Colonic mucosa (tissue), 4 donors: ENCODE measurements at regions not wholly inside any gene's neighbourhood (a gene's known extent, or its start where the extent isn't known, plus 50 kb on each side); places are given as distances from the start of the nearest gene placed in this dataset.
A peak's percentile ranks its signal among the peaks of the same experiment; 100 is the strongest.

Experiments
- DNase-seq: peaks from one replicate; pipeline ENCODE4 v3.0.0-alpha.2; 2020
- H3K27ac ChIP-seq: fragments of 200-600 bp; one replicate; pipeline ENCODE4 v1.8.0; 2021
- H3K27me3 ChIP-seq: fragments of 200-600 bp; one replicate; pipeline ENCODE4 v1.8.0; 2021
- H3K36me3 ChIP-seq: fragments of 200-600 bp; one replicate; pipeline ENCODE4 v1.8.0; 2021
- H3K4me1 ChIP-seq: fragments of 200-600 bp; one replicate; pipeline ENCODE4 v1.8.0; 2021; ENCODE audit warnings: mild to moderate bottlenecking
- H3K4me3 ChIP-seq: fragments of 200-600 bp; one replicate; pipeline ENCODE4 v1.8.0; 2021
- H3K9ac ChIP-seq, 2 donors: one replicate each; pipeline ENCODE4 v1.7.0; 2013; ENCODE audit warnings: control low read depth in 2 of 2, low read depth in 2 of 2, low read length in 2 of 2
- H3K9me3 ChIP-seq: fragments of 200-600 bp; one replicate; pipeline ENCODE4 v1.8.0; 2021
- CTCF ChIP-seq: fragments of 200-600 bp; IDR thresholded peaks from one replicate; pipeline ENCODE4 v1.8.0; 2022; ENCODE audit warnings: antibody characterized with exemption, mild to moderate bottlenecking
- intact Hi-C: fragments of 100-400 bp; cut with DNase I; formaldehyde crosslinking; loops from one replicate; pipeline ENCODE4 v1.14.1; 2022
- donor health status: healthy.
- donor health status: DM: no; HTN: no; CAD: no.
- donor health status: DM: no; HTN: no; CAD: no.

GRCh38 chr4:170270628-170271027, 180.9 kb upstream of the AADAT start:
- intact Hi-C loops = no loop called here
- Histone ChIP-seq H3K4me1 (no peaks in the 10 kb centered on the region), H3K27ac (no peak overlapping the region), H3K4me3 (no peak overlapping the region), H3K27me3 (no peaks in the 10 kb centered on the region), H3K9me3 (no peaks in the 10 kb centered on the region), H3K36me3 (no peaks in the 10 kb centered on the region), H3K9ac (no peak overlapping the region)
- no peak for TF ChIP-seq CTCF
- no peak for DNase-seq

DNA sequence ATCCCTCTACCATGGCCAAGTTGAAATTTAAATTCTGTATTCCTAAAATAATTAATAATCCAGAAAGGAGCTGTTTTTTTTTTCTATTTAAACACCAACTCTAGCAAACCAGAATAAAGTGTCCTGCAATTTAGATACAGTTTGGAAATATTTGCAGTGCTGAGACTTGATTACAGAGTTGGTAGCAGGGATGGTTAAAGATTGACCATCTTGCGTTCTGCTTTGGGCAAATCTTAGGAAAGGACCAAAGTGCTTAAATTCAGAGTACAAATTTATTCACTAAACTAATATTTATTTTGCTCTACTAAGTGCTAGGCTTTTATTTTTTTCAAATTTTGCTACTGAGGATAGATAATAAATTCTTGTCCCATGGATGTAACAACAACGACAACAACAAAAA, 180.2 kb upstream of the AADAT start:
- Histone ChIP-seq H3K36me3 (no peaks in the 10 kb centered on the region), H3K27ac (no peak overlapping the region), H3K4me3 (no peak overlapping the region), H3K4me1 (no peaks in the 10 kb centered on the region), H3K27me3 (no peaks in the 10 kb centered on the region), H3K9me3 (no peaks in the 10 kb centered on the region), H3K9ac (no peak overlapping the region)
- TF ChIP-seq CTCF = no peak
- DNase-seq = no peak
- intact Hi-C loops = no loop called here

- intact Hi-C loops = loop anchor here (10.0 kb wide), 1 partner anchor 115 kb away; no protein-coding TSS in a partner anchor
- H3K4me3 ChIP-seq = no peak overlapping the region
- H3K27ac ChIP-seq = no peak overlapping the region
- H3K36me3 ChIP-seq = no peaks in the 10 kb centered on the region
- no peaks in the 10 kb centered on the region for H3K27me3 ChIP-seq
- no peaks in the 10 kb centered on the region for H3K4me1 ChIP-seq
- DNase-seq = peak; percentile 87
- no peaks in the 10 kb centered on the region for H3K9me3 ChIP-seq
- H3K9ac ChIP-seq = no peak overlapping the region
- TF ChIP-seq CTCF = peak; percentile 72
Measured at GRCh38 chr4:170259631-170260153, 169.9 kb upstream of the AADAT start.

GRCh38 chr4:170256807-170257206, 167.1 kb upstream of the AADAT start:
- no peaks in the 10 kb centered on the region for H3K27me3 ChIP-seq
- H3K9me3 ChIP-seq = no peaks in the 10 kb centered on the region
- intact Hi-C loops = loop anchor here (10.0 kb wide), 1 partner anchor 118 kb away; no protein-coding TSS in a partner anchor
- H3K9ac ChIP-seq = no peak overlapping the region
- no peaks in the 10 kb centered on the region for H3K4me1 ChIP-seq
- TF ChIP-seq CTCF = no peak
- H3K27ac ChIP-seq = no peak overlapping the region
- H3K36me3 ChIP-seq = no peaks in the 10 kb centered on the region
- no peak for DNase-seq
- no peak overlapping the region for H3K4me3 ChIP-seq

- intact Hi-C loops = no loop called here
- H3K4me3 ChIP-seq = no peak overlapping the region
- no peaks in the 10 kb centered on the region for H3K36me3 ChIP-seq
- no peak overlapping the region for H3K9ac ChIP-seq
- H3K9me3 ChIP-seq = no peaks in the 10 kb centered on the region
- DNase-seq = no peak
- TF ChIP-seq CTCF = no peak
- H3K27ac ChIP-seq = no peak overlapping the region
- no peaks in the 10 kb centered on the region for H3K4me1 ChIP-seq
- no peaks in the 10 kb centered on the region for H3K27me3 ChIP-seq
Measured at GRCh38 chr4:170248576-170248975, 158.8 kb upstream of the AADAT start.
